Keratinocyte (primary cell): ENCODE measurements at regions not wholly inside any gene's neighbourhood (a gene's known extent, or its start where the extent isn't known, plus 50 kb on each side); places are given as distances from the start of the nearest gene placed in this dataset.

Experiments
- DNase-seq: peaks from one replicate; pipeline ENCODE4 v3.0.0-alpha.2; 2011; ENCODE audit warnings: low read depth, missing footprints, low spot score
- FAIRE-seq: peaks from 2 replicates; lab custom pipeline; 2011; peaks lifted over from hg19 to GRCh38; lab: Jason Lieb, UNC
- H2AFZ ChIP-seq: 2 replicates; pipeline ENCODE4 v1.6.0; 2012; ENCODE audit warnings: low read length, control low read depth, inconsistent platforms; ENCODE audit not compliant: control insufficient read depth
- H3K27ac ChIP-seq: 2 replicates; pipeline ENCODE4 v1.5.1; 2011; ENCODE audit warnings: low read length; ENCODE audit not compliant: control insufficient read depth, insufficient read depth
- H3K27me3 ChIP-seq: 3 replicates; pipeline ENCODE4 v1.6.0; 2011; ENCODE audit warnings: low read length; ENCODE audit not compliant: control insufficient read depth, insufficient read depth; ENCODE audit errors: extremely low read depth
- H3K36me3 ChIP-seq, 2 experiments: 2 replicates in 1 of 2; 3 replicates in 1 of 2; pipeline ENCODE4 v1.5.1; 2011; ENCODE audit warnings: low read length in 2 of 2, mild to moderate bottlenecking in 1 of 2; ENCODE audit not compliant: control insufficient read depth in 2 of 2, insufficient read depth in 2 of 2; ENCODE audit errors: extremely low read depth in 1 of 2
- H3K4me1 ChIP-seq: 3 replicates; pipeline ENCODE4 v1.5.1; 2011; ENCODE audit warnings: low read length; ENCODE audit not compliant: control insufficient read depth, insufficient read depth; ENCODE audit errors: extremely low read depth
- H3K4me2 ChIP-seq: 3 replicates; pipeline ENCODE4 v1.6.0; 2011; ENCODE audit warnings: low read depth, low read length; ENCODE audit not compliant: control insufficient read depth, insufficient read depth; ENCODE audit errors: extremely low read depth
- H3K4me3 ChIP-seq, 3 experiments: fragments of 200-600 bp in 1 of 3; sonication (generic) in 1 of 3; 2 replicates in 2 of 3; 3 replicates in 1 of 3; pipeline ENCODE4 v1.5.1; 2011 to 2016; ENCODE audit warnings: low read length in 3 of 3, mild to moderate bottlenecking in 3 of 3, control low read depth in 2 of 3, inconsistent platforms in 1 of 3, low read depth in 1 of 3, mixed read lengths in 1 of 3, mixed run types in 1 of 3, moderate library complexity in 1 of 3; ENCODE audit not compliant: control insufficient read depth in 2 of 3, insufficient read depth in 2 of 3; ENCODE audit errors: extremely low read depth in 1 of 3
- H3K79me2 ChIP-seq: 2 replicates; pipeline ENCODE4 v1.6.0; 2012; ENCODE audit warnings: low read length; ENCODE audit not compliant: control insufficient read depth, insufficient read depth
- H3K9ac ChIP-seq: 3 replicates; pipeline ENCODE4 v1.6.0; 2011; ENCODE audit warnings: low read length; ENCODE audit not compliant: control insufficient read depth, insufficient read depth; ENCODE audit errors: extremely low read depth
- H3K9me1 ChIP-seq: 3 replicates; pipeline ENCODE4 v1.6.0; 2011; ENCODE audit warnings: low read length; ENCODE audit not compliant: control insufficient read depth, insufficient read depth; ENCODE audit errors: extremely low read depth
- H3K9me3 ChIP-seq: 2 replicates; pipeline ENCODE4 v1.5.1; 2012; ENCODE audit warnings: low read depth, low read length; ENCODE audit not compliant: control insufficient read depth
- H4K20me1 ChIP-seq: 3 replicates; pipeline ENCODE4 v1.6.0; 2011; ENCODE audit warnings: low read length; ENCODE audit not compliant: control insufficient read depth, insufficient read depth; ENCODE audit errors: extremely low read depth
- EZH2 ChIP-seq: IDR thresholded peaks from one replicate; pipeline ENCODE4 v1.6.1; 2012; ENCODE audit warnings: inconsistent platforms, mild to moderate bottlenecking, low read length, moderate library complexity
- dilution Hi-C: fragments of 300-500 bp; cut with MboI; formaldehyde crosslinking; loops from one replicate; pipeline ENCODE4 v1.7.0; 2020; ENCODE audit warnings: low sequenced_read_pairs; ENCODE audit not compliant: extremely low pct_ligation_motif_present
- TF ChIP-seq, protein P1 (sequence below), 3 experiments: IDR thresholded peaks in 1 of 3; conservative IDR thresholded peaks in 1 of 3; optimal IDR thresholded peaks in 1 of 3; 2 replicates in 2 of 3; 3 replicates in 1 of 3; pipeline versions ENCODE3 to v1.5.1; 2011; ENCODE audit warnings: low read length in 3 of 3, mild to moderate bottlenecking in 3 of 3, moderate library complexity in 2 of 3, control low read depth in 1 of 3, inconsistent platforms in 1 of 3; ENCODE audit not compliant: insufficient read depth in 2 of 3; ENCODE audit errors: extremely low read depth in 1 of 3

DNA sequence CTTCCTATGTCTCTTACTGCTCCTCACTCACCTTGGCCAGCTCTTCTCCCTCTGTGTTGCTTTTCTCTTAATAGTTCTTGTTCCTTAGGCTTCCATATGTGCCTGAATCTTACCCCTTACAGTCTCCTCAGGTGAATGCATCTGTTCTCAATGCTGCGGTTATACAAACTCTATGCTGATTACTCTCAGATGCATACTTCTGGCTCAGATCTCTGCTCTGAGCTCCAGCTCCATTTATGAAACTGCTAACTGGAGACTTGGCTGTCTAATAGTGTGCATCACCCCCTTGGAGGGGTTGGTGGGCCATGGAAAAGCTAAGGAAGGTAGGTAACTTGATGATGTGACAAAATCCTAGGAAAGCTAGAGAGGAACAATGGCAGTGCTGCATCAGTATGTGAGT is 422.5 kb downstream of the TMEM135 start:
- no peaks in the 10 kb centered on the region for H3K4me1 ChIP-seq
- H3K9me3 ChIP-seq = no peaks in the 10 kb centered on the region
- H3K36me3 ChIP-seq = no peaks in the 10 kb centered on the region
- H3K9ac ChIP-seq = no peak overlapping the region
- no peaks in the 10 kb centered on the region for H3K9me1 ChIP-seq
- no peaks in the 10 kb centered on the region for H3K79me2 ChIP-seq
- H4K20me1 ChIP-seq = no peaks in the 10 kb centered on the region
- H2AFZ ChIP-seq = no peak overlapping the region
- no peak overlapping the region for H3K4me3 ChIP-seq
- H3K27ac ChIP-seq = no peak overlapping the region
- TF ChIP-seq, protein P1, sequence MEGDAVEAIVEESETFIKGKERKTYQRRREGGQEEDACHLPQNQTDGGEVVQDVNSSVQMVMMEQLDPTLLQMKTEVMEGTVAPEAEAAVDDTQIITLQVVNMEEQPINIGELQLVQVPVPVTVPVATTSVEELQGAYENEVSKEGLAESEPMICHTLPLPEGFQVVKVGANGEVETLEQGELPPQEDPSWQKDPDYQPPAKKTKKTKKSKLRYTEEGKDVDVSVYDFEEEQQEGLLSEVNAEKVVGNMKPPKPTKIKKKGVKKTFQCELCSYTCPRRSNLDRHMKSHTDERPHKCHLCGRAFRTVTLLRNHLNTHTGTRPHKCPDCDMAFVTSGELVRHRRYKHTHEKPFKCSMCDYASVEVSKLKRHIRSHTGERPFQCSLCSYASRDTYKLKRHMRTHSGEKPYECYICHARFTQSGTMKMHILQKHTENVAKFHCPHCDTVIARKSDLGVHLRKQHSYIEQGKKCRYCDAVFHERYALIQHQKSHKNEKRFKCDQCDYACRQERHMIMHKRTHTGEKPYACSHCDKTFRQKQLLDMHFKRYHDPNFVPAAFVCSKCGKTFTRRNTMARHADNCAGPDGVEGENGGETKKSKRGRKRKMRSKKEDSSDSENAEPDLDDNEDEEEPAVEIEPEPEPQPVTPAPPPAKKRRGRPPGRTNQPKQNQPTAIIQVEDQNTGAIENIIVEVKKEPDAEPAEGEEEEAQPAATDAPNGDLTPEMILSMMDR (optimal IDR thresholded peaks at IDR 0.05 in 1 of 3, IDR thresholded peaks at IDR 0.05 in 1 of 3, conservative IDR thresholded peaks at IDR 0.05 in 1 of 3; ENCODE audit: extremely low read depth in 1 of 3, insufficient read depth in 2 of 3, low read length in 3 of 3) = no peak
- TF ChIP-seq EZH2 = no peak
- DNase-seq (no peak), FAIRE-seq (no peak)
- H3K27me3 ChIP-seq = no peaks in the 10 kb centered on the region
- no peak overlapping the region for H3K4me2 ChIP-seq
- dilution Hi-C loops = no loop called here

DNA sequence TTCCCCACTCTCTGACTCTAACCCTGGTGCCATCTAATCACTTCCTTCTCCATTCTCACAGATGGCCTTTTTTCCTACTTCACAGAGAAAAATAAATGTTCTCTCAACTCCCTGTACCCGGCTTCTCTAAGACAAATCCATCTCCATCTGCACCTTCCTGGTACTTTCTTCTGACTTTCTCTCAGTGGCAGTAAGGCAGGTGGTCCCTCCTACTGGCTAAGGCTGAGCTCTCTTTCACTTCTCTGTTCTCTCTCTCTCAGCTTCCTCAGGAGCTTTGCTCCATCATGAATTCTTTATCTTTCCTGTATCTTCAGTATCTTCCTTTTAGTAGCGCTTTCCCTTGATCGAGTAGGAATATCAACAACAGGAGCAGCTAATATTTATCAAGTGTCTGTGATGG is 421.6 kb downstream of the TMEM135 start:
- no peaks in the 10 kb centered on the region for H3K79me2 ChIP-seq
- H3K4me2 ChIP-seq = no peak overlapping the region
- no peaks in the 10 kb centered on the region for H3K36me3 ChIP-seq
- H3K27ac ChIP-seq = no peak overlapping the region
- no peak overlapping the region for H2AFZ ChIP-seq
- FAIRE-seq (no peak), DNase-seq (no peak)
- no peaks in the 10 kb centered on the region for H3K4me1 ChIP-seq
- H4K20me1 ChIP-seq = no peaks in the 10 kb centered on the region
- dilution Hi-C loops = no loop called here
- H3K9ac ChIP-seq = no peak overlapping the region
- H3K27me3 ChIP-seq = no peaks in the 10 kb centered on the region
- TF ChIP-seq, protein P1 (optimal IDR thresholded peaks at IDR 0.05 in 1 of 3, IDR thresholded peaks at IDR 0.05 in 1 of 3, conservative IDR thresholded peaks at IDR 0.05 in 1 of 3; ENCODE audit: extremely low read depth in 1 of 3, insufficient read depth in 2 of 3, low read length in 3 of 3) = no peak
- no peak for TF ChIP-seq EZH2
- H3K4me3 ChIP-seq = no peak overlapping the region
- no peaks in the 10 kb centered on the region for H3K9me3 ChIP-seq
- H3K9me1 ChIP-seq = no peaks in the 10 kb centered on the region
